ENCODE measurements at regions not wholly inside any gene's neighbourhood (a gene's known extent, or its start where the extent isn't known, plus 50 kb on each side); places are given as distances from the start of the nearest gene placed in this dataset.

DNA sequence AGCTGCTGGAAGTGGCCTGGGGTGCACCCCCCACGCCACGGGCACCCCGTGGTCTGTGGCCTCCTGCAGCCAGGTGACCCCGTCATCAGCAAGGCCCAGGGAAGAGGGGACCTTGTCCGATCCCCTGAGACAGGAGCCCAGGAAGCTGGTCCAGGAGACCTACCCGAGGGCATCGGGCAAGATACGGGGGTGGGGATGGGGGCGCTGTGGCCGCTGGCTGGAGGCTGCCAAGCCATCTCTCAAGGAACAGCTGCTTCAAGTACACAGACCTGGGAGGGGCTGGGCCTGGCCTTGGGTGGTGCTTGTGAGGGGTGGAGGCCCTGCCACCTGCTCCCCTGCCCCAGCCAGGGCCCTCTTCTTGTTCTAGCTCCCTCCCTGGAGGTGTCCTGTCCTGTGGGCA lies 1272.1 kb downstream of the BRD1 start:
- TF ChIP-seq PATZ1 (CRISPR knock-in tag; IDR thresholded peaks at IDR 0.05; ENCODE audit: borderline replicate concordance) (no peak), TCF4 (CRISPR knock-in tag; IDR thresholded peaks at IDR 0.05; ENCODE audit: borderline replicate concordance) (no peak)

Data from SK-N-SH treated with all-trans-retinoic acid at 6 μM for 48 hours (cell line).